Mucosa of descending colon (tissue), 3 donors: ENCODE measurements at regions not wholly inside any gene's neighbourhood (a gene's known extent, or its start where the extent isn't known, plus 50 kb on each side); places are given as distances from the start of the nearest gene placed in this dataset.

Experiments
- ATAC-seq: fragments of 200-7000 bp; cut with Tn5 transposase; one replicate; pipeline ENCODE4 v1.9.1; 2020; ENCODE audit warnings: mild to moderate bottlenecking, moderate library complexity
- DNase-seq, 3 donors: peaks; one replicate each; pipeline ENCODE4 v3.0.0-alpha.2; 2020
- H3K36me3 ChIP-seq: fragments of 200-600 bp; one replicate; pipeline ENCODE4 v1.8.0; 2021; ENCODE audit warnings: low read depth, mild to moderate bottlenecking
- H3K4me1 ChIP-seq: fragments of 200-600 bp; one replicate; pipeline ENCODE4 v1.8.0; 2021; ENCODE audit warnings: low read depth, mild to moderate bottlenecking
- H3K4me3 ChIP-seq: fragments of 200-600 bp; one replicate; pipeline ENCODE4 v1.8.0; 2021; ENCODE audit warnings: mild to moderate bottlenecking
- H3K9me3 ChIP-seq: fragments of 200-600 bp; one replicate; pipeline ENCODE4 v1.8.0; 2021; ENCODE audit warnings: mild to moderate bottlenecking
- intact Hi-C, 2 donors: fragments of 100-400 bp; cut with DNase I in 1 of 2; cut with micrococcal nuclease in 1 of 2; formaldehyde crosslinking; loops; one replicate each; pipeline versions ENCODE4 v1.11.0 to v1.11.1; 2022; cut with DNase I, micrococcal nuclease
- TF ChIP-seq, protein P1 (sequence below): fragments of 200-600 bp; IDR thresholded peaks from one replicate; pipeline ENCODE4 v1.8.0; 2022; ENCODE audit warnings: antibody characterized with exemption, mild to moderate bottlenecking
- donor health status: DM: no; HTN: no; CAD: no; lungs with moderate emphysema.
- donor health status: DM: no; HTN: no; CAD: no.
- donor health status: DM: no; HTN: yes; CAD: no.

DNA sequence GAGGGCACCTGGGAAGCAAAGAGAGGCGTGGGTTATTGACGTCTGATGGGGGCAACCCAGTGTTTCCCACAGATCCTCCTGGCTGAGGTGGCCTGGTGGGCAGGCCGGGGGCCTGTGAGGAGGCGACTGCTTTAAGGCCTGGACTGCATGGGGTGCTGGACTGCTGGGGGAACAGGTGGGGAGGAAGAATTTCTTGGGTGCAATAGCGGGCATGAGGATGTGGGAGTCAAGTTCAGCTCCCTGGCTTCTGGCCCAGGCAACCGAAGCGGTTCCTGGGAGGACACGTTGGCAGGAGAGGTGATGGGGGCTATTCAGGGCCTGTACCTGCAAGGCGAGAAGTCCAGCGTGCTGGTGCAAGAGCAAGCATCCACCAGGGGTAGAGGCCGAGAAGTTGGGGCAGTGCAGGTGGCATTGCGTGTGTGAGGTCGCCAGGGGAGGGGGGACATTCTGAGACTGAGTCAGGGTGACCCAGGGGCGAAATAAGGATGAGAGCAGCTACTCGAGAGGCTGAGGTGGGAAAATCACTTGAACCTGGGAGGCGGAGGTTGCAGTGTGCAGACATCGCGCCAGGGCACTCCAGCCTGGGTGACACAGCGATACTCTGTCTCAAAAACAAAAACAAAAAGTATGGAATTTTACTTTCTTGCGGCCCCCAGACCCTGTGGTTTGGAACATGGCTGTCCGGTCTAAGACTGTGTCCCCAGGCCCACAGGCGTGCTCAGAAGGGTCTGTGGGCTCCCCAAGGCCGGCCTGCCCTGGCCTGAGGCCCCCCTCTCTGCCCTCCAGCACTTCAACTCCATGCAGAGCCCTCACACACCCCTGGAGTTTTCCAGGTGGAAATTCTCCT, 53.6 kb upstream of the ELN start:
- DNase-seq (no peak), ATAC-seq (no peak)
- Histone ChIP-seq H3K4me3 (no peak overlapping the region), H3K36me3 (no peaks in the 10 kb centered on the region), H3K9me3 (no peaks in the 10 kb centered on the region), H3K4me1 (peaks cover 11% of the 10 kb centered on the region)
- intact Hi-C loops = no loop called here
- TF ChIP-seq, protein P1, sequence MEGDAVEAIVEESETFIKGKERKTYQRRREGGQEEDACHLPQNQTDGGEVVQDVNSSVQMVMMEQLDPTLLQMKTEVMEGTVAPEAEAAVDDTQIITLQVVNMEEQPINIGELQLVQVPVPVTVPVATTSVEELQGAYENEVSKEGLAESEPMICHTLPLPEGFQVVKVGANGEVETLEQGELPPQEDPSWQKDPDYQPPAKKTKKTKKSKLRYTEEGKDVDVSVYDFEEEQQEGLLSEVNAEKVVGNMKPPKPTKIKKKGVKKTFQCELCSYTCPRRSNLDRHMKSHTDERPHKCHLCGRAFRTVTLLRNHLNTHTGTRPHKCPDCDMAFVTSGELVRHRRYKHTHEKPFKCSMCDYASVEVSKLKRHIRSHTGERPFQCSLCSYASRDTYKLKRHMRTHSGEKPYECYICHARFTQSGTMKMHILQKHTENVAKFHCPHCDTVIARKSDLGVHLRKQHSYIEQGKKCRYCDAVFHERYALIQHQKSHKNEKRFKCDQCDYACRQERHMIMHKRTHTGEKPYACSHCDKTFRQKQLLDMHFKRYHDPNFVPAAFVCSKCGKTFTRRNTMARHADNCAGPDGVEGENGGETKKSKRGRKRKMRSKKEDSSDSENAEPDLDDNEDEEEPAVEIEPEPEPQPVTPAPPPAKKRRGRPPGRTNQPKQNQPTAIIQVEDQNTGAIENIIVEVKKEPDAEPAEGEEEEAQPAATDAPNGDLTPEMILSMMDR = no peak

DNA sequence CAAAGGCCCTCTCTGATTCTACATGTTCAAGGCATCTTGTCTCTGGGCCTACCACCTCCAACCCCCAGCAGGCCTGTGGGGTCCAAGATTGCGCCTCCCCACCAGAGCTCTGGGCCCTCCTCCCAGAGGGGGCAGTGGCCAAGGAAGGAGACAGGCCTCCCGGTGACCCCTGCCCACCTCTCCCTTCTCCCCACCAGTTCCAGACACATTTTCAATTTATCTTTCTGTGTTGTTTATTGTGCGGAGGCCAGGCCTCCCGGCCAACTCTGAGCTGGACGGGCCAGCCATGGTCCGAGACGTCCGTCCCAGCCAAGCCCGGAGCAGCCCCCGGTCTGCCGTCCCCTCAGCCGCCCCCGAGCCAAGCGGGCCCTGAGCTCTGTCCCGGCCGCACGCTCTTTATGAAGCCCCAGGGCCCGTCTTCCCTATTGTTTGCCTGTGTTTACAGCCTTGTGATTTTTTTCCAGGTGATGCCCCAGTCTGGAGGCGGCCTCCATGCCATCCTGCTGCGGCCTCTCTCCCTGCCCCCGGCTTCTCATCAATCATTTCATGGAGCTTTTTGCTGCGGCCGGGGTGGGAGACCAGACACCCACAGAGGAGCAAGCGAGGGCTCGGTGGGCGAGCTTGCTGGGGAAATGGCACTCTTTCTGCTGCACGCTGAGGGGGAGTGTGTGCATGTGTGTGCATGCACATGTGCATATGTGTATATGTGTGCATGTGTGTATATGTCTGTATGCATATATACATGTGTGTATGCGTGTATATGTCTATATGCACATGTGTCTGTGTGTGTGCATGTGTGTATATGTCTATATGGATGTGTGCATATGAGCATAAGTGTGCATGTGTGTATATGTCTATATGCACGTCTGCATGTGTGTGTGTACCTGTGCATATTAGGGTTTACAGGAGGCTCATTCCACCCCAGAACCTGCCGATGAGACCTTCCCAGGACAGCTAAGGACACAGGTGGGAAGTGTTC, 52.7 kb upstream of the ELN start:
- no peak for DNase-seq
- intact Hi-C loops = no loop called here
- no peak for ATAC-seq
- no peak overlapping the region for H3K4me3 ChIP-seq
- no peaks in the 10 kb centered on the region for H3K9me3 ChIP-seq
- TF ChIP-seq, protein P1 = no peak
- no peaks in the 10 kb centered on the region for H3K36me3 ChIP-seq
- peaks cover 15% of the 10 kb centered on the region for H3K4me1 ChIP-seq

DNA sequence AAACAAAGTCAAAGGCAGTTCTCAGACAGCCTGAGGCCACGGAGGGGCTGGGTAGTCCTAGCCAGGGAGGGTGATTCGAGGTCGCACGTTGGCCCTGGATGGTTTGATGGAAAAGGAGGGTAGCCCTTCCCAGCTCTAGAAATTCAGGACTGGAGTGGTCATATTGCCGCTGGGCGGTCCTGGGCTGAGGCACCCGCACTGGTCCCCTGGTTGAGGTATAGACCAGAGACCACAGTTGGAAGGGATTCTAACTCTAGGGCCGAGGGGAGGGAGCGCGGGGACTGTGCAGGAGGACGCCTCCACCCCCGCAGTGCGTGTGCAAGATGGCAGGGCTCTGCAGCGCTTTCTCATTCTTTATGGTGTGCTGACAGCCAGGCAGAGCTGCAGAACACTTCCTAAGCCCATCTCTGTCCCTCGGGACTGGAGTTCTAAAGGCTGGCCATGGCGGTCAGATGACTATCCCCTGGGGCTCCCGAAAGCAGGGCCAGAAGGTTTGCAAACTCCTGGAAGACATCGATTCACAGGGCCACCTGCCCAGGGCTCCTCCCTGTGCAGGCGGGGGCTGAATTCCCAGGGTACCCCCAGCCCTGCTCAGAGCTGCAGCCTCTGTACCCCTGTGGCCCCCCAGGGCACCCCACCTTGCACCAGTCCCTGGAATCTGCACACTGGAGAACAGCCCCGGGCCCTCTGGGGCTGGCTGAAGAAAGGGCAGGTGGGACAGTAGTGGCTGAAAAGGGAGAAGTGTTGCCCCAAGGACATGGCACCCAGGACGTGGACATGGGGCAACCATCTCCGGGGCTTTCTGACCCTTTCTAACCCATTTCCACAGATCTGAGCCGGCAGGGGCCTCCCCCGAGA, 51.0 kb upstream of the ELN start:
- intact Hi-C loops = no loop called here
- ATAC-seq (no peak), DNase-seq (peak in 1 of 3 donors; percentile 21)
- no peaks in the 10 kb centered on the region for H3K9me3 ChIP-seq
- no peak overlapping the region for H3K4me3 ChIP-seq
- peaks cover 15% of the 10 kb centered on the region for H3K4me1 ChIP-seq
- H3K36me3 ChIP-seq = no peaks in the 10 kb centered on the region
- TF ChIP-seq, protein P1 = no peak

DNA sequence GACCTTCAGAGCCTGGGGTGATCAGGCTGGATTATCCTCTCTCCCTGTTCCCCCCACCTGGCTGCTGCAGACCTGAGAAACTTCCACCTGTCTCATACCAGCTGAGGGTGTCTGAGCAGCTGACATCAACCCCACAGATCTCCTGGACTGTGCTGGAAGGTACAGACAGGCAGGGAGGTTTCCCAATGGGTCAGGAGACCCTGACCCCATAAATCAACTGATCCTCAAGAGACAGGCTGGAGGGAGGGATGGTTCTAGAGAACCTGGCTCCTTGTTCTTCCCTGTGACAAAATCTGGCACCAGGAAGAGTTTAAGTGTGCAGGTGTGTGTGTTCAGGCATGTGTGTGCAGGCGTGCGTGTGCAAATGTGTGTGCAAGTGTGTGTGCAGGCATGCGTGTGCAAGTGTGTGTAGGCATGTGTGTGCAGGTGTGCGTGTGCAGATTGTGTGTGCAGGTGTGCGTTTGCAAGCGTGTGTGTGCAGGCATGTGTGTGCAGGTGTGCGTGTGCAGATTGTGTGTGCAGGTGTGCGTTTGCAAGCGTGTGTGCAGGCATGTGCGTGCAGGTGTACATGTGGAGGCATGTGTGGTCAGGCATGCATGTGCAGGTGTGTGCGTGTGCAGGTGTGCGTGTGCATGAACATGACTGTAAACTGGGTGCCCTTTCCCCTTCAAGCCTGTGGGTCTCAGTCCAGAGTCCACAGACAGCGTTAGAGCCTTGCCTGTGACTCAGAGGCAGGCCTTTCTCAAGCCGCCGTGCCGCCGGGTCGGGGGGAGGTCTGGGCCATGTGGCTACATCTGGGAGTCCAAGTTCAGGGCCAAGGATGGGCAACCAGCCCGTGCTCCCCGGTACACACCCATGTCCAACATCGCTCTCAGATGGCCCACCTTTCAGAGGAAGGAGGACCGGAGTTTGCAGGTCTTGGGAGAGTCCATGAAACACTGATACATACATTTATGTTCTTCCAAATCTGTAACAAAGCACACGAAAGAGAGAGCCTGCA, 50.1 kb upstream of the ELN start:
- Histone ChIP-seq H3K36me3 (no peaks in the 10 kb centered on the region), H3K4me1 (peaks cover 15% of the 10 kb centered on the region), H3K9me3 (no peaks in the 10 kb centered on the region), H3K4me3 (no peak overlapping the region)
- intact Hi-C loops = no loop called here
- peak; percentile 52 to 73 (median 70) for DNase-seq
- peak; percentile 51 for ATAC-seq
- TF ChIP-seq, protein P1 = no peak
